ENCODE measurements at regions not wholly inside any gene's neighbourhood (a gene's known extent, or its start where the extent isn't known, plus 50 kb on each side); places are given as distances from the start of the nearest gene placed in this dataset.
"Not testable (repeated sequence)": the region's sequence is repeated elsewhere in the genome, so short reads cannot be mapped to it uniquely, and the experiment has no call there.

DNA sequence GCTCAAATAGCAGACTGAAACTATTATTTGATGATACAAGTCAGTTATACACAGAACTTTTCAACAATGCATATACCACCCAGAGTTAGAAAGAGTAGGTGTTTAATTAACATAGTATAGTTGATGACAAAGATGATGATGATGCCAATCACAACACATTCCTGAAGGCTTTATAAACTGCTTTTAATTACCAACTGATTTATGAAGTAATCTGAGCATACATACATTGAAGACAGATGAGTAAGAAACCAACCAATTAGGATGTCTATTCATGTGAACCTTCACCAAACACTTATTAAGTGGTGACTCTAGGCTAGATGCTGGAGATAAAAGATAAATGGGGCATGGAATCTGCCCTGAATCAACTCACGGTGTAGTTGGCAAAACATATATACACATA lies 600.9 kb upstream of the FLRT2 start:
- DNase-seq (no peak), ATAC-seq (no peak)
- TF ChIP-seq CTCF (IDR thresholded peaks at IDR 0.05) (no peak), POLR2A (IDR thresholded peaks at IDR 0.05) (no peak)
- Histone ChIP-seq H3K36me3 (no peaks in the 10 kb centered on the region), H3K4me1 (peaks cover 0 to 6% (median 0%) of the 10 kb centered on the region in 12 donors), H3K27ac (no peak overlapping the region), H3K9me3 (peaks cover 0 to 3% (median 0%) of the 10 kb centered on the region in 12 donors), H3K27me3 (no peaks in the 10 kb centered on the region), H3K4me3 (no peak overlapping the region)
- 85 to 98% (median 91%) methylated on average over 1 of the region's 1 CpG for WGBS, 4 donors
- intact Hi-C loops (cut with DNase I): no loop called here

DNA sequence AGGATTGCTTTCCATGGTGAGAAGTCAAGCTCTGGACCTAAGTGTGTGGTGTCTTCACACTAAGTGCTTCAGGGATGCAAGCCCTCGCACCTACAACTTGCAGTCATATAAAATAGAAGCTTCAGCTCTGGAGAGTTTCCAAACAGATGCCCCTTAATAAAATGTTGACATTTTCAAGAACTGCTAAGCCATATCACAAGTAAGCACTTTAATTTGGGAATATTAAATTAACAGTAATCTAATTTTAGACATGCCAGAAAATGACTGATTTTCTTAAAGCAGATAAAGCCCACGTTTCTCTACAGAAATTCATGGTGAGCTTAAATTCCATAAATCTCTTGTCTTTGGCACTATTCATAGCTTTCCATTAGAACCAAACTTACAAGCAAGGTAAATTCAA lies 600.1 kb upstream of the FLRT2 start:
- Histone ChIP-seq H3K27ac (no peak overlapping the region), H3K4me1 (peaks cover 0 to 6% (median 0%) of the 10 kb centered on the region in 12 donors), H3K27me3 (no peaks in the 10 kb centered on the region), H3K4me3 (no peak overlapping the region), H3K36me3 (no peaks in the 10 kb centered on the region), H3K9me3 (peaks cover 0 to 3% (median 0%) of the 10 kb centered on the region in 12 donors)
- ATAC-seq: no peak
- intact Hi-C loops (cut with DNase I): no loop called here
- 69 to 76% (median 75%) methylated on average over 2 of the region's 2 CpGs for WGBS, 4 donors
- DNase-seq: no peak
- TF ChIP-seq POLR2A (IDR thresholded peaks at IDR 0.05) (no peak), CTCF (IDR thresholded peaks at IDR 0.05) (no peak)

DNA sequence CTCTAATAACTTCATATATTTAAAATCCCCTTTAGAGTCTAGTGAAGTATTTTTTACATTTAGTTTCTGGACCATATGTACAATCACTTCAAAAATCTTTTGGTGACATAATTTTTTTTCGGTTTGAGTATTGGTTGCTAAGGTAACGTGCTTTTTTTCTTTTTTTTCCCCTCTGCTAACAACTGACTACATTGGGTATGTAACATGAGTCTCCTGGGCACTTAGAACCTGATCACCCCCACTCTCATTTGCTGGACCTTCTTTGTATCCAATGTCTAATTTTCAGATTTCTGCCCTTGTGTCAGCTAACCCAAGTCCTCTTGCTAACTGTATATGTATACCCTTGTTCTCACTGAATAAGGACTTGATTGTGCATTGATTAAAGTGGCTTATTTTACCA lies 592.9 kb upstream of the FLRT2 start:
- no peak overlapping the region for H3K4me3 ChIP-seq
- peaks cover 0 to 3% (median 0%) of the 10 kb centered on the region in 12 donors for H3K9me3 ChIP-seq
- no peaks in the 10 kb centered on the region for H3K36me3 ChIP-seq
- DNase-seq (no peak), ATAC-seq (no peak)
- no peak for TF ChIP-seq POLR2A (IDR thresholded peaks at IDR 0.05)
- 42 to 96% (median 79%) methylated on average over 2 of the region's 2 CpGs for WGBS, 4 donors
- no peaks in the 10 kb centered on the region for H3K27me3 ChIP-seq
- intact Hi-C loops (cut with DNase I): no loop called here
- H3K27ac ChIP-seq: no peak overlapping the region
- no peaks in the 10 kb centered on the region for H3K4me1 ChIP-seq

DNA sequence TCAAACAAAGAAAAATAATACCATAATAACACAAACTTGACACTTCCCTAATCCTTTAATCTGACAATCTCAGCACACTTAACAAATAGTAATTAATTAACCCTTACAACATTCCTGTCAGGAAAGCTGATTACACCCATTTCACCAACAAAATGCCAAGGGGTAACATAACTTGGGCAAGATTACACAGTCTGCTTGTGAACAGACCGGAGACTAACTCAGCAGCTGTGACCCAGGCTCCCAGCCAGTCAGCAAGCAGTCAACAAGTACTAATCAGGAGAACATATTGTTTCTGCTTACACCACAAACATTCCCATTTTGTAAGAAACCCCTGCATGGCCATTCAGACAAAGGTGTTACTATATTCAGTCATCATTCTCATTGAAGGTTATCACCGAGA lies 592.5 kb upstream of the FLRT2 start:
- Histone ChIP-seq H3K9me3 (peaks cover 0 to 3% (median 0%) of the 10 kb centered on the region in 12 donors), H3K27ac (no peak overlapping the region), H3K4me1 (no peaks in the 10 kb centered on the region), H3K4me3 (no peak overlapping the region), H3K27me3 (no peaks in the 10 kb centered on the region), H3K36me3 (no peaks in the 10 kb centered on the region)
- WGBS, 4 donors: 78 to 83% (median 81%) methylated on average over 2 of the region's 2 CpGs
- intact Hi-C loops (cut with DNase I): no loop called here
- no peak for TF ChIP-seq POLR2A (IDR thresholded peaks at IDR 0.05)
- no peak for TF ChIP-seq CTCF (IDR thresholded peaks at IDR 0.05)
- DNase-seq (no peak), ATAC-seq (no peak)

DNA sequence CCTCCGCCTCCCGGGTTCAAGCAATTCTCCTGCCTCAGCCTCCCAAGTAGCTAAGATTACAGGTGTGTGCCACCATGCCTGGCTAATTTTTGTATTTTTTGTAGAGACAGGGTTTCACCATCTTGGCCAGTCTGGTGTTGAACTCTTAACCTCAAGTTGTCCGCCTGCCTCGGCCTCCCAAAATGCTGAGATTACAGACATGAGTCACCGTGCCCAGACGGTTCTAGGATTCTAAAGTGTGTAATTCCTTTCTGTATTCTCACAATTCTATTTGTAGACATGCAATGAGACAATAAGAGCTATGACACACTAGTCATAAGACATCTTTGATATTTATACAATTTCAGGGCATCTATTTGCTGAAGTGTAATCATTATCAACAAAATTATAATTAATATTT lies 585.0 kb upstream of the FLRT2 start:
- H3K4me1 ChIP-seq; ATAC-seq; H3K9me3 ChIP-seq; intact Hi-C loops (cut with DNase I); DNase-seq; H3K27ac ChIP-seq; H3K27me3 ChIP-seq; H3K36me3 ChIP-seq; H3K4me3 ChIP-seq: not testable (repeated sequence)
- WGBS, 4 donors: 81 to 93% (median 90%) methylated on average over 6 of the region's 6 CpGs
